ENCODE measurements at regions not wholly inside any gene's neighbourhood (a gene's known extent, or its start where the extent isn't known, plus 50 kb on each side); places are given as distances from the start of the nearest gene placed in this dataset.

DNA sequence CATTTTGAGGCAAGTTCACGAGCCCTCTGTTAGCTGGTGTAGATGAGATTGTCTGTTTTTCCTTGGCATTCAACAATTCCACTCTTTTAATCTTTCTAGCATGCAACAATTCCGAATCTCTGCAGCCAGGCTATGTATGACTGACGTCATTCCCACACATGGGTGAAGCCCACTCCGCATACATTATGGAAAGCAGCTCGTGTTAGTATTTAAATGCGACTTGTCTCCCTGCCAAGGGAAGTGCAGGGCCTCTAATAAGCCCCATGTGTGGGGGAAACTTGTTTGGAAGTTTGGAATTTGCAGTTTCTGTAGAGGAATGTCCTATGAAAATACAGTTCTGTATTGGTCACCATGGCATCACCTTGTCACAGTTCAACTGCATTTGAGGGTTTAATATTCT, 146.0 kb upstream of the FBXL7 start:
- H3K27ac ChIP-seq (ENCODE audit: low read depth, low read length): no peak overlapping the region
- H3K4me1 ChIP-seq (ENCODE audit: control insufficient read depth in 5 of 5, insufficient read depth in 5 of 5, low read length in 5 of 5): no peaks in the 10 kb centered on the region
- H3K4me3 ChIP-seq (ENCODE audit: low read depth in 1 of 5, low read length in 5 of 5): no peak overlapping the region
- H3K36me3 ChIP-seq (ENCODE audit: control insufficient read depth in 5 of 5, insufficient read depth in 5 of 5, low read length in 5 of 5): no peaks in the 10 kb centered on the region
- no peak overlapping the region for H3K9ac ChIP-seq (ENCODE audit: low read length in 5 of 5)
- H3K27me3 ChIP-seq (ENCODE audit: control insufficient read depth in 5 of 5, insufficient read depth in 4 of 5, low read length in 5 of 5): no peaks in the 10 kb centered on the region
- H3K9me3 ChIP-seq (ENCODE audit: control insufficient read depth in 5 of 5, low read length in 5 of 5): no peaks in the 10 kb centered on the region

DNA sequence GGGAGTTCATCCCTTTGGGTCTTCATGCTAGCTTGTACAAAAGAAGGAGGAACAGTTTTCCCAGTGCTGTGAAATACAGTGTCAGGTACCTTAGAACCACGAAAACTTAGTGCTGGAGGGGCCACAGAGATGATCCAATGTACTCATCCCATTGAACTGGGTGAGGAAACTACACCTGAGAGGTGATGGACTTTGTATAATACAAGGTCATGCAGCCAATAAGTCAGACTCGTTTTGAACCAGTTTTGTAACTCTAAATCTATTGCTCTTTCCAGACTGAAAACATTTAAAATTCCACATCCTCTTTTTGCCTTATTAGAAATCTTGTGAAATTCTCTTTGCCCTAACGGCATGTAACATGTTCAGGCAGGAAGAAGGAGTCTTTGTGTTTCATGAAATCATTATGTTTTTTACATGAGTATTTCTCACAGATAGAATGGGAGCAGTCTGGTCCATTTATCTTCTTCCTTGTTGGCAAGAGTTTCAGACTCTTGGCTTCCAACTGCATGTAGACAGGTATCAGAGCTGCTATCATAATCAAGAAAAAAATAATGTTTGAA, 146.8 kb upstream of the FBXL7 start:
- Histone ChIP-seq H3K9me3 (ENCODE audit: control insufficient read depth in 5 of 5, low read length in 5 of 5) (no peaks in the 10 kb centered on the region), H3K4me3 (ENCODE audit: low read depth in 1 of 5, low read length in 5 of 5) (no peak overlapping the region), H3K36me3 (ENCODE audit: control insufficient read depth in 5 of 5, insufficient read depth in 5 of 5, low read length in 5 of 5) (no peaks in the 10 kb centered on the region), H3K9ac (ENCODE audit: low read length in 5 of 5) (no peak overlapping the region), H3K27ac (ENCODE audit: low read depth, low read length) (no peak overlapping the region), H3K27me3 (ENCODE audit: control insufficient read depth in 5 of 5, insufficient read depth in 4 of 5, low read length in 5 of 5) (no peaks in the 10 kb centered on the region), H3K4me1 (ENCODE audit: control insufficient read depth in 5 of 5, insufficient read depth in 5 of 5, low read length in 5 of 5) (no peaks in the 10 kb centered on the region)

DNA sequence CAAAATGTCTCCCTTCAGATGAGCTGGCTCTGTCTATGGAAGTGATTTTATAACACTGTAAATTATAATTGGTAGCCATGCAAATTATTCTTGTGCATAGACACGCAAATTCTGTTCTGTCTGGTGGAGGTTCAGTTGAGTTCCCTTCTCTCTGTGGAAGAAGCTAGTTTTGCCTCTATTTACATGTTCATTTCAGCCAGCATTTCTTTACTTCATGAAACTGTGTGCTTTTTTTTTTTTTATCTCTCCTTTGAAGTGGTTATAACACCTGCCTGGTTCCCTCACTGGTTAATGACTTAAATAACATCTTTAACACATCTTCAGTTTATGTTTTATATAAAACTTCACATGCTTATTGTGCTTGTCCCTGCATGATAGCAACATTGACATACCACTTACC, 149.4 kb upstream of the FBXL7 start:
- Histone ChIP-seq H3K4me1 (ENCODE audit: control insufficient read depth in 5 of 5, insufficient read depth in 5 of 5, low read length in 5 of 5) (no peaks in the 10 kb centered on the region), H3K27ac (ENCODE audit: low read depth, low read length) (no peak overlapping the region), H3K9ac (ENCODE audit: low read length in 5 of 5) (no peak overlapping the region), H3K4me3 (ENCODE audit: low read depth in 1 of 5, low read length in 5 of 5) (no peak overlapping the region), H3K9me3 (ENCODE audit: control insufficient read depth in 5 of 5, low read length in 5 of 5) (no peaks in the 10 kb centered on the region), H3K36me3 (ENCODE audit: control insufficient read depth in 5 of 5, insufficient read depth in 5 of 5, low read length in 5 of 5) (no peaks in the 10 kb centered on the region), H3K27me3 (ENCODE audit: control insufficient read depth in 5 of 5, insufficient read depth in 4 of 5, low read length in 5 of 5) (no peaks in the 10 kb centered on the region)

DNA sequence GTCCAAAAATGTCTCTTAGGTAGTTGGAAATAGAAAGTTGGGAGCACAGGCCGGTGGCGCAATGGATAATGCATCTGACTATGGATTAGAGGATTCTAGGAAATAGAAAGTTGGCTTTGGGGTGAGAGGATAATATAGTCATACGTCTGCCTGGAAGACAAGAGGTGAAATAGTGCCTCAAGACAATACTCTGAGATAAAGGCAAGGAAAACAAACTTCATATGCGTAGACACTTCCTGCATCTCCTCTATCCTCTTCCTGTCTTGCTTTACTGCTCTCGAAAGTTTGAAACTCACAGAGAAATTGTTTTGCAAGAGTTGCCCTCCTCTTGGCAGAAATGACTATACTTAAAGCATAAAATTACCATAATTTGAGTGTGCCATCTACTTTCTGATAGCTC, 153.2 kb upstream of the FBXL7 start:
- Histone ChIP-seq H3K27ac (ENCODE audit: low read depth, low read length) (no peak overlapping the region), H3K4me3 (ENCODE audit: low read depth in 1 of 5, low read length in 5 of 5) (no peak overlapping the region), H3K9ac (ENCODE audit: low read length in 5 of 5) (no peak overlapping the region), H3K9me3 (ENCODE audit: control insufficient read depth in 5 of 5, low read length in 5 of 5) (no peaks in the 10 kb centered on the region), H3K4me1 (ENCODE audit: control insufficient read depth in 5 of 5, insufficient read depth in 5 of 5, low read length in 5 of 5) (no peaks in the 10 kb centered on the region), H3K36me3 (ENCODE audit: control insufficient read depth in 5 of 5, insufficient read depth in 5 of 5, low read length in 5 of 5) (no peaks in the 10 kb centered on the region), H3K27me3 (ENCODE audit: control insufficient read depth in 5 of 5, insufficient read depth in 4 of 5, low read length in 5 of 5) (no peaks in the 10 kb centered on the region)

DNA sequence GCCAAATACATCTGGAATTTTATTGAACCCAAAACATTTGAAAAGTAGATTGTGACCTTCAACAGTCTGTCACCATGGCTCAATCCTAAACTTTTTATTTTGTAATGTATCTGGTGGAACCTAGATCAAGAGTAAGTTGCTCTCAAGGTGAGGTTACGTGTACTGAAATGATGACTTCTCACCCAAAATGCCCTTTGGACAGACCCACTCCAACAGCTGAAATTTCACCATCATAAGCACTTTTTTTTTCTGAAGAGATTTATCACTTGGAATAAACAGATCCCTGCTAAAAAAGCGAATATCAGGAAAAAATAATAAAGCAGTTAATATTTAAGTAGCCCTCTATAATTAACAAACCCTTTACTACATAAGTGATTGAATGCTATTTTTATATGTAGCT, 155.0 kb upstream of the FBXL7 start:
- Histone ChIP-seq H3K4me3 (ENCODE audit: low read depth in 1 of 5, low read length in 5 of 5) (no peak overlapping the region), H3K27me3 (ENCODE audit: control insufficient read depth in 5 of 5, insufficient read depth in 4 of 5, low read length in 5 of 5) (no peaks in the 10 kb centered on the region), H3K4me1 (ENCODE audit: control insufficient read depth in 5 of 5, insufficient read depth in 5 of 5, low read length in 5 of 5) (no peaks in the 10 kb centered on the region), H3K27ac (ENCODE audit: low read depth, low read length) (no peak overlapping the region), H3K9ac (ENCODE audit: low read length in 5 of 5) (no peak overlapping the region), H3K36me3 (ENCODE audit: control insufficient read depth in 5 of 5, insufficient read depth in 5 of 5, low read length in 5 of 5) (no peaks in the 10 kb centered on the region), H3K9me3 (ENCODE audit: control insufficient read depth in 5 of 5, low read length in 5 of 5) (peaks cover 0 to 4% (median 0%) of the 10 kb centered on the region in 5 donors)

DNA sequence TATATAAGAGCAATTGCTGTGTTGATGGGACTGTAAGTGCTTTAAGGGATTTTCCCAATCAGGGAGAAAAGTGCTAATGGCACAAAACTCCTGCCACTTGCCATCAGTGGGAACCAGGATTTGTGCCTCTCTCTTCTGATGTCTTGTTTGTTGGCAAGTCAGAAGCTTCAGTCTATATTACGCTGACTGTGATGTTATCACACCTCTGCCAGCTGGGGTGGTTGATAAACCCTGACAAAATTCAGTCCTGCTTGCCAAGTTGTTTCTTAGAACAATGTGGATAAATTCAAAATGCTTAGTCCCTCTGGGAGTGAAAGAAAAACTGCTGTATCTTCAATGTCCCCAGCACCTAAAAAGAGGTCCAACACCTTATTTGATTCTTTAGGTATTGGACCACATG, 161.4 kb upstream of the FBXL7 start:
- no peak overlapping the region for H3K9ac ChIP-seq (ENCODE audit: low read length in 5 of 5)
- peaks cover 0 to 4% (median 0%) of the 10 kb centered on the region in 5 donors for H3K9me3 ChIP-seq (ENCODE audit: control insufficient read depth in 5 of 5, low read length in 5 of 5)
- no peaks in the 10 kb centered on the region for H3K36me3 ChIP-seq (ENCODE audit: control insufficient read depth in 5 of 5, insufficient read depth in 5 of 5, low read length in 5 of 5)
- H3K4me1 ChIP-seq (ENCODE audit: control insufficient read depth in 5 of 5, insufficient read depth in 5 of 5, low read length in 5 of 5): no peaks in the 10 kb centered on the region
- H3K27me3 ChIP-seq (ENCODE audit: control insufficient read depth in 5 of 5, insufficient read depth in 4 of 5, low read length in 5 of 5): no peaks in the 10 kb centered on the region
- H3K4me3 ChIP-seq (ENCODE audit: low read depth in 1 of 5, low read length in 5 of 5): no peak overlapping the region
- no peak overlapping the region for H3K27ac ChIP-seq (ENCODE audit: low read depth, low read length)

DNA sequence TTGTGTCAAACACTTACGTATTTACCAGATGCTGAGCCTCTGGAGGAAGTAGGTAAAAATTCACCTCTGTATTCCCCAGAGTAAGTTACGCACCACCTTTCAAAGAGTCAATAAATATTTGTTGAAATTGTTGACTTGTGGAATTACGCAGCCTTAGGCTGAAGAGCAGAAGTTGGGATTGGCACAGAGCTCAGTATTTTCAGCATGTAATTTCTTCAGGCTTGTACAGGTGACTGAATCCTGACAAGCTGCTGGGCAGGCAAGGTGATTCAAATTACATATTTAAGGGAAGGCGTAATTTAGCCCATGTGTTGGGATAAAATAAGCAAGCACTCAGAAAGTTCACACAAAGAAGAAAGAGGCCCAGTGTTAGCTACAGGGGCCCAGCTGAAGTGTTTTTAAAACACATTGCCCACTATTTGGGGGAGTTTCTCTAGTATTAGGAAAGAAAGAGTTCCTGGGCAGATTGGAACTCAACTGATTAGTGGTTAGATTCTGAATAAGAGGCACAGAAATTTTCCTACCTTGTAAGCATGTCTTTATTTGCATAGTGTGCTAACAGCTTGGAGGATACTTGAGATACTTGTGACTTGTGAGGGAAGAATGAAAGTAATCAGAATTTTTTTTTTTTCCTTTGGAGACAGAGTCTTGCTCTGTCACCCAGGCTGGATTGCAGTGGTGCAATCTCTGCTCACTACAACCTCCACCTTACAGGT, 165.3 kb upstream of the FBXL7 start:
- no peaks in the 10 kb centered on the region for H3K4me1 ChIP-seq (ENCODE audit: control insufficient read depth in 5 of 5, insufficient read depth in 5 of 5, low read length in 5 of 5)
- no peak overlapping the region for H3K27ac ChIP-seq (ENCODE audit: low read depth, low read length)
- no peak overlapping the region for H3K4me3 ChIP-seq (ENCODE audit: low read depth in 1 of 5, low read length in 5 of 5)
- H3K9me3 ChIP-seq (ENCODE audit: control insufficient read depth in 5 of 5, low read length in 5 of 5): no peaks in the 10 kb centered on the region
- no peak overlapping the region for H3K9ac ChIP-seq (ENCODE audit: low read length in 5 of 5)
- H3K27me3 ChIP-seq (ENCODE audit: control insufficient read depth in 5 of 5, insufficient read depth in 4 of 5, low read length in 5 of 5): no peaks in the 10 kb centered on the region
- H3K36me3 ChIP-seq (ENCODE audit: control insufficient read depth in 5 of 5, insufficient read depth in 5 of 5, low read length in 5 of 5): no peaks in the 10 kb centered on the region

DNA sequence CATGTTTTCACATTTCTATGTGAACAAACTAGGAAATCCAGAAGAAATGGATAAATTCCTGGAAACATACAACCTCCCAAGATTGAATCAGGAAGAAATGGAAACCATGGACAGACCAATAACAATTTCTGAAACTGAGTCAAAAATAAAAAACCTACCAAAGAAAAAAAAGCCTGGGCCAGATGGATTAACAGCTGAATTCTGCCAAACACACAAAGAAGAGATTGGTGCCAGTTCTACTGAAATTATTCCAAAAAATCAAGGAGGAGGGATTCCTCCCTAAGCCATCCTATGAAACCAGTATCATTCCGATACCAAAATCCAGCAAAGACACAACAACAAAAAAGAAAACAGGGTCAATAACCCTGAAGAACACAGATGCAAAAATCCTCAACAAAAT, 166.9 kb upstream of the FBXL7 start:
- no peak overlapping the region for H3K27ac ChIP-seq (ENCODE audit: low read depth, low read length)
- no peaks in the 10 kb centered on the region for H3K27me3 ChIP-seq (ENCODE audit: control insufficient read depth in 5 of 5, insufficient read depth in 4 of 5, low read length in 5 of 5)
- no peaks in the 10 kb centered on the region for H3K36me3 ChIP-seq (ENCODE audit: control insufficient read depth in 5 of 5, insufficient read depth in 5 of 5, low read length in 5 of 5)
- no peaks in the 10 kb centered on the region for H3K9me3 ChIP-seq (ENCODE audit: control insufficient read depth in 5 of 5, low read length in 5 of 5)
- H3K4me1 ChIP-seq (ENCODE audit: control insufficient read depth in 5 of 5, insufficient read depth in 5 of 5, low read length in 5 of 5): no peaks in the 10 kb centered on the region
- no peak overlapping the region for H3K4me3 ChIP-seq (ENCODE audit: low read depth in 1 of 5, low read length in 5 of 5)
- no peak overlapping the region for H3K9ac ChIP-seq (ENCODE audit: low read length in 5 of 5)

DNA sequence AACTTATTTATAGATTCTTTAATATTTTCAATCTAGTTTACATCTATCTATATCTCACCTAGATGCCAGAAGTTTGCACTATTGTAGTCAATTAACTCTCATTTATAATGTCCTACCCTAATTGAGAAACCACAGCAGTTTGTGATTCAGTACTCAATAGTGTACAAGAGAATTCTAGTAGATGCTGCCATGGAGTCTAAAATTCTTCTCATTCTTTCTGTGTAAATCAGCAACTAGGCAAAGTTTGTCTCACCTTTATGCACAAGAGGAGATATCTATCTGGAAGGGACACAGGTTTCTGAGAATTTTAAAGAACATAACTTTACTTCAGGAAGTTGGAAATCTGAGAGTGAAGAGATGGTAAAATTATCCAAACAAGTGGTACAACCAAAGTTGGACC, 173.0 kb upstream of the FBXL7 start:
- H3K9ac ChIP-seq (ENCODE audit: low read length in 5 of 5): no peak overlapping the region
- no peaks in the 10 kb centered on the region for H3K27me3 ChIP-seq (ENCODE audit: control insufficient read depth in 5 of 5, insufficient read depth in 4 of 5, low read length in 5 of 5)
- H3K4me3 ChIP-seq (ENCODE audit: low read depth in 1 of 5, low read length in 5 of 5): no peak overlapping the region
- no peak overlapping the region for H3K27ac ChIP-seq (ENCODE audit: low read depth, low read length)
- H3K36me3 ChIP-seq (ENCODE audit: control insufficient read depth in 5 of 5, insufficient read depth in 5 of 5, low read length in 5 of 5): no peaks in the 10 kb centered on the region
- peaks cover 0 to 4% (median 0%) of the 10 kb centered on the region in 5 donors for H3K9me3 ChIP-seq (ENCODE audit: control insufficient read depth in 5 of 5, low read length in 5 of 5)
- H3K4me1 ChIP-seq (ENCODE audit: control insufficient read depth in 5 of 5, insufficient read depth in 5 of 5, low read length in 5 of 5): no peaks in the 10 kb centered on the region

DNA sequence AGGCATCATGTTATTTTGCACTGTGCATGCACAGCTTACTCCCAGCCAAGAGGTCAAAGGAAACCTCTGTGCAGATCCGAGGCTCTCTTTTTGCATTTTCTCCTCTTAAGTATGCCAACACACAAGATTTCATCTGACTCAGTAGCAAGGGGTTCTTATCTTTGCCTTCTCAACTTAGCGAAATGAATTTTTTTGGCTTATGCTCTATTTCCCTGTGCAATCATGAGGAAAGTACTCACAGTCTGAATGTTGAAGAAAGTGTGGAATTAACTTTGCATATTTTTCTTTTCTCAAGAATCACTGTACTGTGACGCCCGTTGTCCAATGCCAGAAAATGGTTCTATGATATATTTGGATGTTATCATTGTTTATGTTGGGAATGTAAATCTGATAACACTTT, 173.5 kb upstream of the FBXL7 start:
- no peaks in the 10 kb centered on the region for H3K36me3 ChIP-seq (ENCODE audit: control insufficient read depth in 5 of 5, insufficient read depth in 5 of 5, low read length in 5 of 5)
- H3K4me3 ChIP-seq (ENCODE audit: low read depth in 1 of 5, low read length in 5 of 5): no peak overlapping the region
- no peaks in the 10 kb centered on the region for H3K27me3 ChIP-seq (ENCODE audit: control insufficient read depth in 5 of 5, insufficient read depth in 4 of 5, low read length in 5 of 5)
- H3K27ac ChIP-seq (ENCODE audit: low read depth, low read length): no peak overlapping the region
- no peaks in the 10 kb centered on the region for H3K4me1 ChIP-seq (ENCODE audit: control insufficient read depth in 5 of 5, insufficient read depth in 5 of 5, low read length in 5 of 5)
- H3K9me3 ChIP-seq (ENCODE audit: control insufficient read depth in 5 of 5, low read length in 5 of 5): peaks cover 0 to 4% (median 0%) of the 10 kb centered on the region in 5 donors
- no peak overlapping the region for H3K9ac ChIP-seq (ENCODE audit: low read length in 5 of 5)

Measured in subcutaneous abdominal adipose tissue (tissue), 5 donors.